Spleen (tissue), 7 donors: ENCODE measurements at regions not wholly inside any gene's neighbourhood (a gene's known extent, or its start where the extent isn't known, plus 50 kb on each side); places are given as distances from the start of the nearest gene placed in this dataset.

Experiments
- CTCF ChIP-seq, 11 experiments: fragments of 200-600 bp in 7 of 11; fragments of 450-650 bp in 4 of 11; sonication (generic) in 4 of 11; IDR thresholded peaks in 8 of 11; conservative IDR thresholded peaks in 3 of 11; 1 replicate in 7 of 11; 2 replicates in 4 of 11; pipeline versions ENCODE4 v1.4.0 to v1.8.0; 2016 to 2021; ENCODE audit warnings: antibody characterized with exemption in 11 of 11, inconsistent platforms in 4 of 11, mild to moderate bottlenecking in 1 of 11
- POLR2A ChIP-seq, 3 donors: fragments of 450-650 bp; IDR thresholded peaks; one replicate each; pipeline ENCODE4 v1.5.1; 2017; ENCODE audit warnings: antibody characterized with exemption in 3 of 3, mild to moderate bottlenecking in 1 of 3
- POLR2AphosphoS5 ChIP-seq, 3 donors: sonication (generic); formaldehyde crosslinking; IDR thresholded peaks; one replicate each; pipeline ENCODE4 v1.5.1; 2017; ENCODE audit warnings: antibody characterized with exemption in 3 of 3
- donor health status: DM: no; HTN: no; CAD: no; lungs with moderate emphysema.
- donor health status: DM: no; HTN: no; CAD: no.
- donor health status: DM: no; HTN: no; CAD: no.

GRCh38 chr2:58354230-58354629, 113.1 kb upstream of the FANCL start:
- no peak for TF ChIP-seq POLR2AphosphoS5 (IDR thresholded peaks at IDR 0.05)
- TF ChIP-seq POLR2A (IDR thresholded peaks at IDR 0.05): no peak
- TF ChIP-seq CTCF (IDR thresholded peaks at IDR 0.05 in 8 of 11, conservative IDR thresholded peaks at IDR 0.05 in 3 of 11): no peak
